Lung (tissue), 11 donors: ENCODE measurements at regions not wholly inside any gene's neighbourhood (a gene's known extent, or its start where the extent isn't known, plus 50 kb on each side); places are given as distances from the start of the nearest gene placed in this dataset.

ENCODE experiments used
- ATAC-seq: fragments of 200-7000 bp; cut with Tn5 transposase; one replicate; pipeline ENCODE4 v1.9.1; 2020; ENCODE audit warnings: moderate number of reproducible peaks; ENCODE audit not compliant: insufficient read depth, low FRiP score
- DNase-seq, 3 donors: peaks; one replicate each; pipeline ENCODE4 v3.0.0-alpha.2; 2013 to 2017
- H3K27ac ChIP-seq, 2 donors: one replicate each; pipeline ENCODE4 v1.5.1; 2013; ENCODE audit warnings: mild to moderate bottlenecking in 2 of 2, moderate library complexity in 2 of 2, control low read depth in 1 of 2, inconsistent platforms in 1 of 2, low read depth in 1 of 2, low read length in 1 of 2
- H3K27me3 ChIP-seq, 3 donors: one replicate each; pipeline ENCODE4 v1.5.1; 2013; ENCODE audit warnings: low read length in 2 of 3; ENCODE audit not compliant: control insufficient read depth in 3 of 3, insufficient read depth in 3 of 3
- H3K36me3 ChIP-seq, 4 donors: one replicate each; pipeline ENCODE4 v1.5.1; 2013; ENCODE audit warnings: low read length in 4 of 4, mild to moderate bottlenecking in 1 of 4, moderate library complexity in 1 of 4; ENCODE audit not compliant: control insufficient read depth in 4 of 4, insufficient read depth in 4 of 4
- H3K4me1 ChIP-seq, 5 donors: one replicate each; pipeline ENCODE4 v1.5.1; 2013; ENCODE audit warnings: low read length in 5 of 5, mild to moderate bottlenecking in 2 of 5, moderate library complexity in 1 of 5; ENCODE audit not compliant: control insufficient read depth in 5 of 5, insufficient read depth in 5 of 5
- H3K4me3 ChIP-seq: one replicate; pipeline ENCODE4 v1.5.1; 2013; ENCODE audit warnings: mild to moderate bottlenecking, control low read depth, moderate library complexity
- H3K9ac ChIP-seq, 2 donors: one replicate each; pipeline ENCODE4 v1.5.1; 2013; ENCODE audit warnings: low read length in 2 of 2, control low read depth in 1 of 2; ENCODE audit not compliant: insufficient read depth in 1 of 2
- H3K9me3 ChIP-seq, 4 donors: one replicate each; pipeline ENCODE4 v1.5.1; 2013; ENCODE audit warnings: low read length in 3 of 4, mild to moderate bottlenecking in 1 of 4, moderate library complexity in 1 of 4; ENCODE audit not compliant: control insufficient read depth in 4 of 4, insufficient read depth in 3 of 4
- CTCF ChIP-seq: IDR thresholded peaks from 2 replicates; pipeline ENCODE4 v1.5.1; 2012; ENCODE audit warnings: mild to moderate bottlenecking; ENCODE audit errors: control extremely low read depth, extremely low read depth
- WGBS, 2 donors: extraction: QIAGEN DNeasy Blood & Tissue Kit; methylation state at CpG; one replicate each; pipeline ENCODE4 v1.1.7; 2013; 5-methylcytosine and 5-hydroxymethylcytosine counted together
- donor health status: control.
- donor health status: control.
- donor health status: Bipolar disorder and iron deficiency.
- donor health status: healthy.
- donor health status: DM: yes; HTN: yes; CAD: no.

GRCh38 chr1:43047135-43047534 is 88.5 kb upstream of the SLC2A1 start:
- ATAC-seq: no peak
- no peaks in the 10 kb centered on the region for H3K36me3 ChIP-seq
- no peaks in the 10 kb centered on the region for H3K27me3 ChIP-seq
- peaks cover 0 to 13% (median 2%) of the 10 kb centered on the region in 5 donors for H3K4me1 ChIP-seq
- H3K27ac ChIP-seq: no peak overlapping the region
- TF ChIP-seq CTCF: no peak
- H3K9me3 ChIP-seq: no peaks in the 10 kb centered on the region
- WGBS, 2 donors: 83 to 97% methylated on average over 1 of the region's 1 CpG
- DNase-seq: no peak
- H3K9ac ChIP-seq: no peak overlapping the region
- no peak overlapping the region for H3K4me3 ChIP-seq

GRCh38 chr1:43044572-43045361 is 86.1 kb upstream of the SLC2A1 start:
- Histone ChIP-seq H3K27ac (no peak overlapping the region), H3K36me3 (no peaks in the 10 kb centered on the region), H3K4me1 (peaks cover 0 to 10% (median 2%) of the 10 kb centered on the region in 5 donors), H3K9ac (no peak overlapping the region), H3K27me3 (no peaks in the 10 kb centered on the region), H3K4me3 (no peak overlapping the region), H3K9me3 (no peaks in the 10 kb centered on the region)
- no peak for TF ChIP-seq CTCF
- DNase-seq: no peak
- no peak for ATAC-seq
- WGBS, 2 donors: 85 to 90% methylated on average over 6 of the region's 6 CpGs

- Histone ChIP-seq H3K27ac (no peak overlapping the region), H3K4me3 (no peak overlapping the region), H3K9me3 (no peaks in the 10 kb centered on the region), H3K4me1 (peaks cover 0 to 7% (median 4%) of the 10 kb centered on the region in 5 donors), H3K9ac (no peak overlapping the region), H3K36me3 (no peaks in the 10 kb centered on the region), H3K27me3 (no peaks in the 10 kb centered on the region)
- TF ChIP-seq CTCF: no peak
- DNase-seq: no peak
- ATAC-seq: no peak
- WGBS, 2 donors: 83 to 95% methylated on average over 5 of the region's 5 CpGs
Measured at GRCh38 chr1:43043695-43044094, 85.0 kb upstream of the SLC2A1 start.
